Right lobe of liver (tissue), 4 donors: ENCODE measurements at regions not wholly inside any gene's neighbourhood (a gene's known extent, or its start where the extent isn't known, plus 50 kb on each side); places are given as distances from the start of the nearest gene placed in this dataset.

Source experiments
- CTCF ChIP-seq, 4 donors: fragments of 200-600 bp in 3 of 4; fragments of 450-650 bp in 1 of 4; IDR thresholded peaks; one replicate each; pipeline versions ENCODE4 v1.5.1 to v1.8.0; 2016 to 2022; ENCODE audit warnings: antibody characterized with exemption in 4 of 4, mild to moderate bottlenecking in 2 of 4
- POLR2A ChIP-seq: fragments of 450-650 bp; IDR thresholded peaks from one replicate; pipeline ENCODE4 v1.6.1; 2017; ENCODE audit warnings: antibody characterized with exemption, mild to moderate bottlenecking
- donor health status: DM: no; HTN: no; CAD: no.
- donor health status: DM: no; HTN: no; CAD: no.
- donor health status: DM: no; HTN: yes; CAD: no.

GRCh38 chr7:26546508-26547053 lies 254.9 kb downstream of the SNX10 start:
- no peak for TF ChIP-seq CTCF (IDR thresholded peaks at IDR 0.05)
- TF ChIP-seq POLR2A: no peak
